ENCODE measurements at regions not wholly inside any gene's neighbourhood (a gene's known extent, or its start where the extent isn't known, plus 50 kb on each side); places are given as distances from the start of the nearest gene placed in this dataset.

DNA sequence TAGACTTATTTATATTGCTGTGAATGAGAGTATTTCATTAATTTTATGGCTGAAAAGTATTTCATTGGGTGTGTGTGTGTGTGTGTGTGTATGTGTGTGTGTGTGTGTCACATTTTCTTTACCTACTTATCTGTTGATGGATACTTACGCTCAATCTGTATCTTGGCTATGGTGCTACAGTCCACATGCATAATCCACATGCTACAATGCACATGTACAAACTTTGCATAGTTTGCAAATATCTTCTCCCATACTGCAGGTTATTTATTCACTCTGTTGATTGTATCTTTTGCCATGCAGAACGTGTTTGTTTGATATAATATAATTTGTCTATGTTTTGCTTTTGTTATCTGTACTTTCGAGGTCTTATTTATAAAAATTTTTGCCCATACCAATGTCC, 167.8 kb downstream of the RAB28 start:
- DNase-seq: no peak

DNA sequence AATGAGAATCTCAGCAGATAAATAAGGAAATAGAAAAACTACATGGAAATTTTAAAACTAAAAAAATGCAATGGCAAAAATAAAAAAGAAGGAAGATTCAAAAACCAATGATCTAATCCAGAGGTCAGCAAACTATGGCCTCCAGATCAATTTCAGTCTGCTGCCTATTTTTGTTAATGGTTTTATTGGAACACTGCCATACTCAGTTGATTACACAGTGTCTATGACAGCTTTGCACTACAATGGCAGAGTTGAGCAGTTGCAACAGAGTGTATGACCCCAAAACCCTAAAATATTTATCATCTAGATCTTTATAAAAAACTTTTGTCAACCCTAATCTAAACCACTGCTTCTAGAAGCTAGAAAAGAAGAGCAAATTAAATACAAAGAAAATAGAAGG, 170.3 kb downstream of the RAB28 start:
- no peak for DNase-seq

DNA sequence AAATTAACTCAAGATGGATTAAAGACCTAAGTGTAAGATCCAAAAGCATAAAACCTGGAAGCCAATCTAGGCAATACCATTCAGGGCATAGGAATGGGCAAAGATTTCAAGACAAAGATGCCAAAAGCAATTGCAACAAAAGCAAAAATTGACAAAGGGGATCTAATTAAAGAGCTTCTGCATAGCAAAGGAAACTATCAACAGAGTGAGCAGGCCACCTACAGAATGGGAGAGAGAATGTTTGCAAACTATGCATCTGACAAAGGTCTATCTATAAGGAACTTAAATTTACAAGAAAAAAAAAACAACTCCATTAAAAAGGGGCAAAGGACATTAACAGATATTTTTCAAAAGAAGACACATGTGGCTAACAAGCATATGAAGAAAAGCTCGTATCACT, 171.9 kb downstream of the RAB28 start:
- DNase-seq: no peak

DNA sequence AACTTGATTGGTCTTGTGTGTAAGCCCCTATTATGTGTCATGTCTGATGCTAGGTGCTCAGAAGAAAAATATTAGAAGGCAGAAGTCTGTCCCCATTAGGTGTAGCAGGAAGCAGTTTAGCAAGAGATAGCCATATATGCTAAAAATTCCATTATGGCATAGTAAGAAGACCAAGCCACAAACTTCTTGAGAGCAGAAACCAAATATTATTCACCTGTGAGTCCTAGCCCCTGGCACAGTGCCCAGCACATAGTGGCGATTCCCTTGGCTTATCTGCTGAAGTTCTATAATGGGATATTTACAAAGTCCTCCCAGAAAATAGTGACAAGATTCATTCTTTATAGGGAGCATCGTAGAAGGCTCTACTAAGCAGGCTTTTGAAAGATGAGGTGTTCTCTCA, 174.4 kb downstream of the RAB28 start:
- no peak for DNase-seq

DNA sequence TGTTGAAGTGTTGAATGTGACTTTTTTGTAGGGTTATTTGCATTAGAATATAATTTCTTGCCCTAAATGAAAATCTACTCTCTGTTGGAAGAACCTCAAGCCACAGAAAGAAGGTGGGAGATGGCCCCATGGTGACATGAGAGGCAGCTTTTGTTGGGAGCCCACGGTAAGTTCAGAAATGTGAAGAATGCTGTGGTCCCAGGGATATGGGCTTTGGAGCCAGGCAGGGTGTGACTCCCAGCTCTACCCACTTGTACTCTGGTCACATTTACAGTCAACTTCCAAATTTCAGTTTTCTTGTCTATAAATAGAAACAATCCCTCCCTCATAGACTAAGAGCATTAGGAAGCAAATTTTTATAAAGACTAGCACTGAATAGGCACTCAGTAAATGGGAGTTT, 177.8 kb downstream of the RAB28 start:
- DNase-seq: no peak

DNA sequence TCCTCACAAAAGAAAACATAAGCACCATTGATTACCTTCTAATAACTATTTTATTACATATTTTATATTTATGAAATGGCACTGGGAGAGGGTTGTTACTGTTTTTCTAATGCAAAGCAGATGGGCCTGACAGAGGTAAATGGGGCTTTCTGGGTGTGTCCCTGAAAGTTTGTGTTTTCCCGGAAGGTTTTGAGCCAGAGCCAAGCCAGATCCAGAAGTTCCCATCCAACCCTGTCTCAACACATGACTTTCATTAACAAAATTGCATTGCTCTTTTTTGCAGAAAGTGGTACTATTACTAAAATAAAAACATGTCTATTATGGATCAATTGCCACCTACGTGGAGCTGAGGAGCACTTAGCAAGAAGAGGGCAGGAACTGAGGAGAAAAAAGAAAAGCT, 181.3 kb downstream of the RAB28 start:
- no peak for DNase-seq

DNA sequence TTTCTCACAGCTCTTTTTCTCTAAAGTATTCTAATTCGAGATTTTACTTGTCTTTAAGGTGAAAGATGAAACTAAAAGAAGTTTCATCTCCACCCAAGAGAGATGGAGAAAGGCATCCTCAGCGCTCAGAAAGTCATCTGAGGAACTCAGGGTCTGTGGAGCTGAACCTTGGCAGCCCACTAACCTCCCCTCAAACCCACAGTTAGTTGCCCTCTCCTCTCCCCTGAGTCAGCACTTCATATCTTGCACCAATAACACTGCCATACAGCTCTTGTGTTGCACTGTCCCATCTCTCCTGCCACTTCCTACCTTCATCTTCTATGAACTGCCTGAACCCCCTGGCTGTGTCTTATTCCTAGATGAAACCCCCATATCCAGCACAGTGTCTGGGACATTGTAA, 184.8 kb downstream of the RAB28 start:
- no peak for DNase-seq

DNA sequence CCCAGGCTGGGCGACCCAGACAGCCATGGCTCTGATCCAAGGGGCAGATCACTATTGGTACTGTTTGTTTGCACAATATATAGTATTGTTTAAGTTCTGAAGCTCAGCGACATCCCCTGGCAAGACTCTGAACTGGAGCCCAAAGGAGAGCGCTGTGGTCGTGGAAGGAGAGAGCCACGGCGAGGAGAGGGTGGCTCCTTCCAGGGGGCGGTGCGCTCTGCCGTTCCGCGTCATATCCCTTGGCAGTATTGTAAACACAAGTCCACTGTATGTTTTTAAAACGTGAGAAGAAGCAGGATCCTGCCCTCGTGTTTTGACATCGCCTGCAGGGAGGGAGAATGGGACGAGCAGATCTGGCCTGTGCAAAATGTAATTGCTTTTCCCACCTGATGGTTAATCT, 185.5 kb downstream of the RAB28 start:
- no peak for DNase-seq

DNA sequence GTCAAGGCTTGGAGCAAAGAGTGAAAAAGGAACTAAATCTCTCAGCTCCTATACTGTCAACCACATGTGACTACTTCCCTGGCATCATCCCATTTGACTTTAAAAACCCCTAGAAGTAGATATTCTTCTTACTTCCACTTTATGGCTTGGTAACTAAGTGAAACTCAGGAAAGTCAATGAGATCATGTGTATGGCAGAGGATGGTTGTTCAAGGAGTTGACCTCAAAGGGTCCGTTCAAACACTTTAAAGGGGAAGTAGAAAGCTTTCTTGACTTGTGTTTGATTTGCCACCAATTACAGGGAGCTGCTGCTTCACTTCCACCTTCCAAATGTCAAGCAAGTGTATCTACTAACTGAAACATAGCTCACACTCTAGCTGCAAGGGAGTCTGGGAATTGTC, 187.2 kb downstream of the RAB28 start:
- no peak for DNase-seq

DNA sequence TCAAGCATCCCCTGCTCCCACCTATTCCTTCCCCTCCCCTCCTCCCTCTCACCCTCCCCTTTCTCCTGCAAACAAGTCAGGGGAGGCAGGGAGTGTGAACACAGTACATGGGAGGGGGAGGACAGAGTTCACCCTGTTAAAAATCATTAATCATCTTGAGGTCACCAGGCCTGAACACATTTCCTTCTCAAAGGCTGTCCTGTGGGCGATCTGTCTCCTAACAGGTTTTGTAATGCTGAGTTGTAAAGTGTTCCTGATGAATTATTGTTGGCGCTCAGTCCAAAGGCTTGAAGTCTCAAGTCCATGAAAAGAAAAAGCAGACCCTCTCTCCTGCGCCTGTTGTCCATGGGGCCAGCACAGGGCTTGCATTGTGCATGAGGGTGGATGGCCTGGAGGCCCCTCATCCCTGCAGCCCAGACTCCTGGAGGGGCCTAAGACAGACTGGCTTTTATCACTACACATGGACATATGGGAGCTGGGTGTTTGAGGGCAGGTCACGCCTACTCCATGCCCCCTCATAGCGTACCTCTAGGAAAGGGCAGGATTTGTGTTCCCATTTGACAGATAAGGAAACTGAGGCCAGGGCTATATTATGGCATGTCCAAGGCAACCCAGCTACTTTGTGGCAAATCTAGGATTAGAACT, 189.1 kb downstream of the RAB28 start:
- DNase-seq: no peak

DNA sequence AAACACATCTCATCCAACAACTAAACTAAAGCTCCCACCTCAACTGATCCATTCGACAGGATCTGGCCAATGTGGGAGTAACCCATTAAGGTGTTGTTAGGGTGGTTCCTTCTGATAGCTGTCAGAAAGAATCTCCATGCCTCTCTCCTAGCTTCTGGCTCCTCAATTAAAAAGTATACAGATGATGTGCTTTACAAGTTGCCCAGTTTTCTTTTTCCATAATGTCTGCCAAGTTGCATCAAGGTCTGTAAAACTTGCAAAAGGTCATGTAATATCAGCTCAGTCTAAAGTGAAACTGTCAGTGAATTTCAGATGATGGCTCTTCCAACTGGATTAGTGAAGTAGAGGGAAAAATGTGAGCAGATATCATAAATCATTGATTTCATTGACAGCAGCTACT, 191.8 kb downstream of the RAB28 start:
- DNase-seq: no peak

DNA sequence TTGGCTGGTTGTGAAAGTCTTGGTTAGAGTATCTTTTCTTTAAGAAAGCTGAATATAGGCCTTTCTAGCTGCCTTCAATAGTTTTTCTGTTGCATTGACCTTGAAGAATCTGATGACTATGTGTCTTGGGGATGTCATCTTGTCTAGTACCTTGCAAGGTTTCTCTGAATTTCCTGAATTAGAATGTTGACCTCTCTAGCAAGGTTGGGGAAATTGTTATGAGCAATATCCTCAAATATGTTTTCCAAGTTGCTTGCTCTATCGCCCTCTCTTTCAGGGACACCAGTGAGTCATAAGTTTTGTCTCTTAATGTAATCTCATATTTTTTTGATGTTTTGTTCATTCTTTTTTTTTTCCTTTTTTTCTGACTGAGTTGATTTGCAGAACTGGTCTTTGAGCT, 194.7 kb downstream of the RAB28 start:
- no peak for DNase-seq

DNA sequence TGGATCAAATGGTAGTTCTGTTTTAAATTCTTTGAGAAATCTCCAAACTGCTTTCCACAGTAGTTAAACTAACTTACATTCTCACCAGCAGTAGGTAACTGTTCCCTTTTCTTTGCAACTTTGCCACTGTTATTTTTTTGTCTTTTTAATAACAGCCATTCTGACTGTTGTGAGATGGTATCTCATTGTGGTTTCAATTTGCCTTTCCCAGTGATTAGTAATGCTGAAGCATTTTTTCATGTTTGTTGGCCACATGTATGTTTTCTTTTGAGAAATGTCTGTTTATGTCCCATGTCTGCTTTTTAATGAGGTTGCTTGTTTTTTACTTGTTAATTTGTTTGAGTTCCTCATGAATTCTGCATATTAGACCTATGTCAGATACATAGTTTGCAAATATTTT, 198.8 kb downstream of the RAB28 start:
- no peak for DNase-seq

DNA sequence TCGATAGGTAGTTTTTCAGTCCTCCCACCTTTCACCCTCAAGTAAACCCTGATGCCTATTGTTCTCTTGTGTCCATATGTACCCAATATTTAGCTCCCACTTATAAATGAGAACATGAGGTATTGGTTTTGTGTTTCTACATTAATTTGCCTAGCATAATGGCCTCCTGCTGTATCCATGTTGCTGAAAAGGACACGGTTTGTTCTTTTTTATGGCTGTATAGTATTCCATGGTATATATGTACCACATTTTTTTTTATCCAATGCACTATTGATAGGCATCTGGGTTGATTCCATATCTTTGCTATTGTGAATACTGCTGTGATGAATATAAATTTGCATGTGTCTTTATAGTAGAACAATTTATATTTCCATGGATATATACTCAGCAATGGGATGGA, 199.2 kb downstream of the RAB28 start:
- no peak for DNase-seq

DNA sequence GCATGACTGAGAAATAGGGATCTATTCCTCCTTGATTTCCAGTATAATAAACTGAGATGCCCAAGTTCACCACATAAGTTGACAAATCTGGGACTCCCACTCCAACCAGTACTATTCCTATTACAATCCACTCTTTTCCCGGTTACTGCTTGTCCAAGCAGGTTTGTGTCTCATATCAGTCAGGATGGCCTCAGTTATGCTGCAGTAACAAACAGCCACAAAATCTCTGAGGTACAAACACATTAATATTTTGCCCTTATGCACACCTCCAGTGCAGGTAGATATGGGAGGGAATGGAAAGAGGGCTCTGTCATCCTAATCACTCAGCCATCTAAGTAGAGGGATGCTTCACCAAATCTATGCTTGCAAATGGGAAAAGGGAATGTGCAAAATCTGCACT, 207.8 kb downstream of the RAB28 start:
- no peak for DNase-seq

DNA sequence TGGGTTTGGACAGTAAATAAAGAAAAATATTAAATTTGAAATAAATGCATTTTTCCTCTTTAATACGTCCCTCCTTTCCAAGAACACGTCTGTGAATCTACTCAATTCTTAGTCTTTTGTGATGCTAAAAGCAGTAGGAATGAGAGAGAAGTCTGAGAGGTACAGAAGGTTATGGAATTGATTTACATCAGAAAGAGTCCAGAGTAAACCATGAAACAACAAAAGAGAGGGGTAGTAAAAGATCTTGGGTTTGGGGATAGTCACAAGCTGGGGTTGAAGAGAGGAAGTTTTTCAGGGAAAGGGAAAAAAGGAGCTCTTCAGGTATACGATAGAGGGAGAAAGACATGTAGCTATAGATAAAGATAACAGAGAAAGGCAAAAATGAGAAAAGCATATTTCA, 215.4 kb downstream of the RAB28 start:
- no peak for DNase-seq

DNA sequence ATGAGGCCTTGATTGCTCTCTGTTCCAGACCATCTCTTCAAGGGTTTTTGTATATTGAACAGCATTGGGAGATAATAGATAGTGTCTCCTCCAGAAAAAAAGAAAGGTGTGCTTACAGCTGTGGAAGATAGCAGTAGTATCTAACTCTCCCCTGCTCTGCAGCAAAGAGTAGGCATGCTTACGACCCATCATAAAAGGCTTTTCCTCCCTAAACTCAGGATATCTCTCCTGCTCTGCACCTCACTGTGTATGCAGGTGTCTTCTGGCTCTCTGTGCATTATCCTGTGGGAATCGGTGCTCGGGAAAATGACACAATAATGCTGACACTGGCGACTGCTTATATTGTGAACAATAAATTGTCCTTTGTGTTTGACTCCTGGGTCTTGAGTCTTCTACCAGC, 216.0 kb downstream of the RAB28 start:
- no peak for DNase-seq

DNA sequence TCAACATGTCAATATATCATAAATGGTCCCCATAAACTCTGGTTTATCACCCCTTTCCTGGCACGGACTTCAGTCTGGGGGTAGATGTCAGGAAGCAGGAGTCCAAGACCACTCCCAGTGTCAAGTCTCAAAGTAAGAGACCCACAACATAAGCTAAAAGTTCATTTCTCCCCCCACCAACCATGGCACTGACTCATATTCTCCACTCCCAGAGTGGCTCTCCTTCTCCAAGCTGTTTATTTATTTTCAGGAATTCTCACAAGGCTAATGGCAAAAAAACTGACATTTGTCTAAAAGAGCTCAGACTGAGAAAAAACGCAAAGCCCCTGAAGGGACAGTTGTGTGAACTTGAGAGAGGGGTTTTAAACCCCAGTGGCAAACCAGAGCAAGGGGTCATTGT, 217.0 kb downstream of the RAB28 start:
- no peak for DNase-seq

DNA sequence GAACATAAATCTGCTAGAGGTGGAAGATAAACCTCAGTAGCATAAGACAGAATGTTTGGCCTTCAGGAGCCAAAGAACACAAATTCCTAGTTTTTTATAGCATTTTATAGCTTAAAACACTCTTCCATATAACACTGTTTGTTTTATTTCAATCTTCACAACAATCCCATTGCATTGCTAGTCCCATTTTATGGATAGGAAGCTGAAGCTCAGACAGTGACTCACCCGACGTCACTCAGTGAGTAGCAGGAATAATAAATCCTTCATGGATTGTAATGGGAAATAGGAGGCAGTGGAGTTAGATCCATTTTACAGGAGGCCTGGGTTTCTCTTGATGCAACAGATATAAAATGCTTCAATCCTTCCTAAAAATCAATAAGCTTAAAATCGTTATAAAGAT, 217.5 kb downstream of the RAB28 start:
- DNase-seq: no peak

DNA sequence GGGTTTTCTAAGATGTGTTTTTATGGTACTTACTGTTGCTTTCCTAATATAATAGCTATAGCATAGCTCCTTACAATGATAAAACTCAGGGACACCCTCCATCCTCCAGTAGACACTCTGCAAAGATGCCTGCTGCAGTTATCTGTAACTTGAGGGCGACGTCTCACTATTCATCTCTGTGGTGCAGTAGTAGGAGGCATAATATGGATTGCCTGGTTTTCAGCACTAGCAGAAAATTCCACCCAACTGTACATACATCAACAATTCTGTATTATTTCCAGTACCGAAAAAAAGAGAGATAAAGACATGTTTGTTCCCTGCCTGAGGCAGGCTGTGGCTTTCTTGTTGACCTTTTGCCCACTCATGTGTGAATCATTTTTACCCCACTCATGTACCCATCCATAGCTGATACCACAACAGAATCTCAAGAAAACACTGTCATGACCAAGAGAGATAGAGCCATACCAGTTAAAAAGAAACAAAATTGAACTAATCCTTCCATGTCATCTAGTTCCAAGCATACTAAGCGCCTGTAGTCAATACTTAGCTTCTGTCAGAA, 220.1 kb downstream of the RAB28 start:
- DNase-seq: no peak

DNA sequence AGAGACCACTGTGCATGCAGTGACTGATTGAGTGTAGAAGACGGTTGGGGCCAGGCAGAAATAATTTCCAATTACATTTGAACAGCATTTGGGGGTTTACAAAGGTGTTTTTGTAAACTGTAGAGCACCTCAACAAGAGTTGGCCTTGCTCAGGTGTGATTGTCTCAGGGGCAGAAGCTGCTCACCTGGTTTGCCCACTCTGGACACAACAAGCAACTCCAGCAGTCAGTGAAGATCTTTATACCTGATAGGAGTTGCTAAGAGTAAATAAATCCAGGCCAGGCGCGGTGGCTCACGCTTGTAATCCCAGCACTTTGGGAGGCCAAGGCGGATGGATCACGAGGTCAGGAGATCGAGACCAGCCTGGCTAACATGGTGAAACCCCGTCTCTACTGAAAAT, 221.3 kb downstream of the RAB28 start:
- DNase-seq: no peak

DNA sequence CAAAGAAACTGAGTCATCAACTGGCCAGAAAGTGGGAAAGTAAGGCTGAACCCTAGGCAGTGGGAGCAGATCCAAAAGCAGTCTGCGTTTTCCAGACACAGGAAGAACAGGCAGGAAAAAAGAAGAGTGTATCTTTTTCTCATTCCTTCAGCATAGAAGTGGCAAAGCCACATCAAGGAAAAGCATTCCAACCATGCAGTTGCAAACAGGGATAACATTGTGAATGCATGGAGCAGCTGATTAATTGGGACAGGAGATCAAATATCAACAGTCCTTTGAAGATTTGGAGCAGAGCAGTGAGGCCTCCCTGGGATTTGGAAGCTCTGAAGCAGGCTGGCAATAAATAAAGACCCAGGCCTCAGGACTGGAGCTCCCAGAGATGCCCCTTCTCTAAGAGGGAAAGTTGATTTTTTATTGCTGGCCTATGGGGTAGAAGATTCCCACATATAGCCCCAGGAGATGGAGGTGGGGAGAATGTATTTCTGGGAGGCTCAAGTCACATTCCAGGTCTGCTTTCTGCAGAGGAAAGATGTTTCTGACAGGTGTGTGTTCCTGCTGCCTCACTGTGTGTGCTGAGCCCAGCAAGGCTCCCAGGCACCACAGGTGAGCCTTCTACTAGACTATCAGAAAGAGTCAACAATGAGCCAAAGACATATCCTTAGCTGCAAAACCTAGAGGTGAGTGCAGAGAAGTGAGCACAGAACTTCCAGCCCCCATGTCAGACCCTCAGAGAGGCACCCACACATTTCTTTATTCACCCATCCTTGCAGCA, 222.5 kb downstream of the RAB28 start:
- no peak for DNase-seq

DNA sequence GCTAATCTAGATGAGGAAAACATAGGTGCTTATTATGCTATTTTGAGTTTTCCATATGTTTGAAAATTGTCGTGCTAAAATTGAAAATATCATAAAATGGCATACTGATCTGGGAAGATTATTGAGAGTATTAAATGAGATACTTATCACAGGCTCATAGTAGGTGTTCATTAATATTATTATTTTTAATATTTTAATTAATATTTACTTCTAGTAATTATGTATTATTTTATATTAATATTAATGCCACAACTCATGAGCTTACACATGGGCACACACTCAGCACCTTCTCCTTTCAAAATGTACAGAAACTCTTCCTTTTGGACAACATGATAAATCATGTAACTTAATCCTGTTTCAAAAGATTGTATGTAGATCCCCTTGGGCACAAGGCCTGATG, 223.6 kb downstream of the RAB28 start:
- DNase-seq: no peak

DNA sequence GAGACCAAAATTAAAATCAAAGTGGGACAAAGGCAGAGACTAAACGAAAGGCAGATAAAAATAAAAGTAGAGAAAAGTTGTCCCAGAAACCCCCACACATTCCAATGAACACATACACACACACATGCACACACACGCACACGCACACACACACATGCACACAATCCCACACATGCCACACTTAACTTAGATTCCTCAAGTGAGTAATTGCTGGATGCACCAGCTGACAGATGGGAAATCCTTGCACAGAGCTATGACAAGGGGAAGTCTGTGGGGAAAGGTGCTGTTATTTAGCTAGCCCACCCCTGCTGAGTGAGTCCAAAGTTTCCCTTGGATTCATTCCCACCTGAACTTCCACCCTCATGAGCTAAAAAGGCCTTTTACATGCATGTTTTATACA, 233.9 kb downstream of the RAB28 start:
- no peak for DNase-seq
